ENCODE measurements at regions not wholly inside any gene's neighbourhood (a gene's known extent, or its start where the extent isn't known, plus 50 kb on each side); places are given as distances from the start of the nearest gene placed in this dataset.

DNA sequence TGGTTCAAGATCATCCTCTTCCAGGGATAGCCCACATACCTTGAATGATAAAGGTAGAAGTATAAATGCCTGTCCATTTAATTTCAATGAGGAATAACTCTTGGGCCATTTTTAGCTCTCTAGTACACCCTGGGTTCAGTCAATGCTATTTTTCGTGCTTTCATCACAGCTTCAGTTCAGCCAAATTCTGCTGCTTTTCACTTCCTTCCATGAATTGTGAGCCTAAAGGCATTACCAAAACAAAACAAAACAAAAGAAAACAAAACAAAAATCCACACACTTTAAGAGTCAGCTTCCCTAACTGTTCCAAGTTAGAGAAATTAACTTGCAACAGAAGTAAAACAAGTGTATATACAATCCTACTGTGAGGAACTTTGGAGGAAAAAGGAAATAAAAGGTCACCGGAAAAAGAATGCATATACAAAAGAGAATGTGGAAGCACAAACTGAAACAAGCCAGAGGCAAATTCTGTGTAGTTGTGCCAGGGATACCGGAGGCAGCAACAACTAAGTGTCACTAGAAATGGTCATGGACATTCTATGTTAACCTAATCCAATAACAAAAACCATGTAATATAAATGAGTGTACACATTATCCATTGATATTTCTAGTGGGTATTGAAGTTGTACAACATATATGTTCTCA is 423.1 kb downstream of the KCTD8 start:
- no peak for TF ChIP-seq EZH2 (IDR thresholded peaks at IDR 0.05; ENCODE audit: low read length, missing control alignments)
- Histone ChIP-seq H3K4me2 (ENCODE audit: extremely low read depth, insufficient read depth, low read length) (no peak overlapping the region), H3K4me1 (ENCODE audit: control insufficient read depth, extremely low read depth, insufficient read depth, low read length) (no peaks in the 10 kb centered on the region), H4K20me1 (ENCODE audit: control insufficient read depth, extremely low read depth, insufficient read depth, low read length) (no peaks in the 10 kb centered on the region), H2AFZ (ENCODE audit: low read length) (no peak overlapping the region), H3K79me2 (ENCODE audit: control insufficient read depth, insufficient read depth, low read length) (no peaks in the 10 kb centered on the region), H3K27me3 (ENCODE audit: control insufficient read depth, insufficient read depth, low read length) (no peaks in the 10 kb centered on the region), H3K27ac (ENCODE audit: insufficient read depth, low read length) (no peak overlapping the region), H3K9ac (ENCODE audit: insufficient read depth, low read length) (no peak overlapping the region), H3K36me3 (ENCODE audit: control insufficient read depth, insufficient read depth, low read length) (no peaks in the 10 kb centered on the region), H3K9me3 (ENCODE audit: control insufficient read depth, insufficient read depth, low read depth, low read length) (no peaks in the 10 kb centered on the region), H3K4me3 (replicated peaks in 1 of 4; ENCODE audit: control extremely low read depth in 1 of 4, insufficient read depth in 1 of 4, low read depth in 3 of 4, low read length in 4 of 4) (no peak overlapping the region)
- DNase-seq (ENCODE audit: low read depth in 2 of 2), result no peak

DNA sequence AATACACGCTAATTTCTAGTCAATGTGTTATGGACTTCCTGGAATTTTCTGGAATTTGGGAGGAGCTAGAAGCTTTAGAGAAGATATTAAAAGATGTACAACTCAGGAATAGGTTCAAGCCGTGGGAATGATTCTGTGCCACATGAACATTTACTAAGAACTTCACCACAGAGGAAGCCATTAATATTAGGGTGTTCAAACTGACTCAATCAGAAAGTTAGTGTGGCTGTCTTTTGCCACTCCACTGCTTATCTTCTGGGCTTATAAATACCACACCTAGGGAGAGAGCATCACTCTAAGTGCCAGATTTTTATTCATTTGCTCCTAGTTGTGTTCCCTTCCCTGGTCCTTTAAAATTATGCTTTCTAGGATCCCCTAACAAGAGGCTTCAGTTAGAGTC is 409.8 kb downstream of the KCTD8 start:
- no peaks in the 10 kb centered on the region for H4K20me1 ChIP-seq (ENCODE audit: control insufficient read depth, extremely low read depth, insufficient read depth, low read length)
- no peak for DNase-seq (ENCODE audit: low read depth in 2 of 2)
- H3K4me2 ChIP-seq (ENCODE audit: extremely low read depth, insufficient read depth, low read length), result no peak overlapping the region
- no peak overlapping the region for H3K9ac ChIP-seq (ENCODE audit: insufficient read depth, low read length)
- no peak overlapping the region for H3K27ac ChIP-seq (ENCODE audit: insufficient read depth, low read length)
- no peaks in the 10 kb centered on the region for H3K79me2 ChIP-seq (ENCODE audit: control insufficient read depth, insufficient read depth, low read length)
- TF ChIP-seq CTCF (conservative IDR thresholded peaks at IDR 0.05 in 1 of 2, IDR thresholded peaks at IDR 0.05 in 1 of 2; ENCODE audit: low read depth in 1 of 2, low read length in 2 of 2) (no peak), EZH2 (IDR thresholded peaks at IDR 0.05; ENCODE audit: low read length, missing control alignments) (no peak)
- no peaks in the 10 kb centered on the region for H3K27me3 ChIP-seq (ENCODE audit: control insufficient read depth, insufficient read depth, low read length)
- no peaks in the 10 kb centered on the region for H3K4me1 ChIP-seq (ENCODE audit: control insufficient read depth, extremely low read depth, insufficient read depth, low read length)
- H3K36me3 ChIP-seq (ENCODE audit: control insufficient read depth, insufficient read depth, low read length), result no peaks in the 10 kb centered on the region
- H2AFZ ChIP-seq (ENCODE audit: low read length), result no peak overlapping the region
- H3K4me3 ChIP-seq (replicated peaks in 1 of 4; ENCODE audit: control extremely low read depth in 1 of 4, insufficient read depth in 1 of 4, low read depth in 3 of 4, low read length in 4 of 4), result no peak overlapping the region
- no peaks in the 10 kb centered on the region for H3K9me3 ChIP-seq (ENCODE audit: control insufficient read depth, insufficient read depth, low read depth, low read length)

GRCh38 chr4:44046491-44046890 is 402.1 kb downstream of the KCTD8 start:
- H2AFZ ChIP-seq (ENCODE audit: low read length), result no peak overlapping the region
- H3K36me3 ChIP-seq (ENCODE audit: control insufficient read depth, insufficient read depth, low read length), result no peaks in the 10 kb centered on the region
- no peak for DNase-seq (ENCODE audit: low read depth in 2 of 2)
- no peaks in the 10 kb centered on the region for H3K4me1 ChIP-seq (ENCODE audit: control insufficient read depth, extremely low read depth, insufficient read depth, low read length)
- H3K79me2 ChIP-seq (ENCODE audit: control insufficient read depth, insufficient read depth, low read length), result no peaks in the 10 kb centered on the region
- H3K9me3 ChIP-seq (ENCODE audit: control insufficient read depth, insufficient read depth, low read depth, low read length), result no peaks in the 10 kb centered on the region
- H3K27me3 ChIP-seq (ENCODE audit: control insufficient read depth, insufficient read depth, low read length), result no peaks in the 10 kb centered on the region
- H3K27ac ChIP-seq (ENCODE audit: insufficient read depth, low read length), result no peak overlapping the region
- no peak overlapping the region for H3K4me3 ChIP-seq (replicated peaks in 1 of 4; ENCODE audit: control extremely low read depth in 1 of 4, insufficient read depth in 1 of 4, low read depth in 3 of 4, low read length in 4 of 4)
- TF ChIP-seq EZH2 (IDR thresholded peaks at IDR 0.05; ENCODE audit: low read length, missing control alignments) (no peak), CTCF (conservative IDR thresholded peaks at IDR 0.05 in 1 of 2, IDR thresholded peaks at IDR 0.05 in 1 of 2; ENCODE audit: low read depth in 1 of 2, low read length in 2 of 2) (no peak)
- H4K20me1 ChIP-seq (ENCODE audit: control insufficient read depth, extremely low read depth, insufficient read depth, low read length), result no peaks in the 10 kb centered on the region
- H3K4me2 ChIP-seq (ENCODE audit: extremely low read depth, insufficient read depth, low read length), result no peak overlapping the region
- no peak overlapping the region for H3K9ac ChIP-seq (ENCODE audit: insufficient read depth, low read length)
